Neural progenitor cell (in vitro differentiated cells): ENCODE measurements at regions not wholly inside any gene's neighbourhood (a gene's known extent, or its start where the extent isn't known, plus 50 kb on each side); places are given as distances from the start of the nearest gene placed in this dataset.

ENCODE experiments used
- EZH2 ChIP-seq: fragments of 200-600 bp; sonication (generic); IDR thresholded peaks from 2 replicates; pipeline ENCODE4 v1.6.1; 2017; ENCODE audit warnings: antibody characterized with exemption, mild to moderate bottlenecking, moderate library complexity
- TF ChIP-seq, protein P1 (sequence below): fragments of 200-600 bp; sonication (generic); IDR thresholded peaks from 2 replicates; pipeline ENCODE4 v1.5.1; 2017; ENCODE audit warnings: antibody characterized with exemption, mild to moderate bottlenecking

DNA sequence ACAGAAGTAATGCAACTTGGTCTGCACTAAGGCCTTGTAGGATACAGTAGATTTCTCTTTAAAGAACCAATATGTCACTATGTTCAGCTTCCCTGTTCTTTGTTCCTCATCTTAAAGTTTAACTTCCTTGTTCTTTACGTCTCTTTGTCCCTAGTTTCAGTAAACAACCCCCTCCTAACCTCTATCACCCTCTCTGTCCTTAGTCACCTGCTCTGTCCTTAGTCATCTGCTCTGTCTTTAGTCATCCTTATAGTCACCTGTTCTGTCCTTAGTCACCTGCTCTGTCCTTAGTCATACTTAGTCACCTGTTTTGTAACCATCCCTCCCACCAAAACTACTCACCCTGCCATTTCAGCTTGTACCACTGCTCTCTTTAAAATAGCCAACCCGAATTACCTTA is 144.6 kb upstream of the TMEM106B start:
- no peak for TF ChIP-seq EZH2
- TF ChIP-seq, protein P1, sequence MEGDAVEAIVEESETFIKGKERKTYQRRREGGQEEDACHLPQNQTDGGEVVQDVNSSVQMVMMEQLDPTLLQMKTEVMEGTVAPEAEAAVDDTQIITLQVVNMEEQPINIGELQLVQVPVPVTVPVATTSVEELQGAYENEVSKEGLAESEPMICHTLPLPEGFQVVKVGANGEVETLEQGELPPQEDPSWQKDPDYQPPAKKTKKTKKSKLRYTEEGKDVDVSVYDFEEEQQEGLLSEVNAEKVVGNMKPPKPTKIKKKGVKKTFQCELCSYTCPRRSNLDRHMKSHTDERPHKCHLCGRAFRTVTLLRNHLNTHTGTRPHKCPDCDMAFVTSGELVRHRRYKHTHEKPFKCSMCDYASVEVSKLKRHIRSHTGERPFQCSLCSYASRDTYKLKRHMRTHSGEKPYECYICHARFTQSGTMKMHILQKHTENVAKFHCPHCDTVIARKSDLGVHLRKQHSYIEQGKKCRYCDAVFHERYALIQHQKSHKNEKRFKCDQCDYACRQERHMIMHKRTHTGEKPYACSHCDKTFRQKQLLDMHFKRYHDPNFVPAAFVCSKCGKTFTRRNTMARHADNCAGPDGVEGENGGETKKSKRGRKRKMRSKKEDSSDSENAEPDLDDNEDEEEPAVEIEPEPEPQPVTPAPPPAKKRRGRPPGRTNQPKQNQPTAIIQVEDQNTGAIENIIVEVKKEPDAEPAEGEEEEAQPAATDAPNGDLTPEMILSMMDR, result no peak
